Stomach (tissue), 4 donors: ENCODE measurements at regions not wholly inside any gene's neighbourhood (a gene's known extent, or its start where the extent isn't known, plus 50 kb on each side); places are given as distances from the start of the nearest gene placed in this dataset.

ENCODE experiments used
- CTCF ChIP-seq, 7 experiments: fragments of 450-650 bp in 4 of 7; fragments of 200-600 bp in 3 of 7; sonication (generic) in 3 of 7; IDR thresholded peaks; one replicate each; pipeline ENCODE4 v1.5.1; 2016 to 2019; ENCODE audit warnings: antibody characterized with exemption in 7 of 7, control low read depth in 2 of 7, mild to moderate bottlenecking in 1 of 7
- POLR2A ChIP-seq, 4 donors: fragments of 450-650 bp; IDR thresholded peaks; one replicate each; pipeline ENCODE4 v1.6.1; 2016; ENCODE audit warnings: antibody characterized with exemption in 4 of 4, control low read depth in 2 of 4, mild to moderate bottlenecking in 1 of 4, moderate library complexity in 1 of 4

GRCh38 chr5:3490957-3491507, 104.6 kb upstream of the IRX1 start:
- TF ChIP-seq CTCF (IDR thresholded peaks at IDR 0.05) (no peak), POLR2A (IDR thresholded peaks at IDR 0.05) (no peak)
